Brain microvascular endothelial cell (primary cell): ENCODE measurements at regions not wholly inside any gene's neighbourhood (a gene's known extent, or its start where the extent isn't known, plus 50 kb on each side); places are given as distances from the start of the nearest gene placed in this dataset.

Experiments used
- DNase-seq: peaks from one replicate; pipeline ENCODE4 v3.0.0-alpha.2; 2020
- H3K27ac ChIP-seq: fragments of 250-450 bp; sonication (Bioruptor Pico); 2 replicates; pipeline ENCODE4 v1.5.1; 2020; ENCODE audit warnings: mild to moderate bottlenecking, moderate library complexity
- H3K27me3 ChIP-seq: fragments of 250-450 bp; sonication (Bioruptor Pico); replicated peaks from 2 replicates; pipeline ENCODE4 v1.5.1; 2020; ENCODE audit warnings: mild to moderate bottlenecking
- H3K36me3 ChIP-seq: fragments of 250-450 bp; sonication (Bioruptor Pico); replicated peaks from 2 replicates; pipeline ENCODE4 v1.5.1; 2020; ENCODE audit warnings: mild to moderate bottlenecking
- H3K4me3 ChIP-seq: 2 replicates; pipeline ENCODE4 v1.5.1; 2011; ENCODE audit warnings: low read depth, mild to moderate bottlenecking, control low read depth, low read length, moderate library complexity
- CTCF ChIP-seq: IDR thresholded peaks from 2 replicates; pipeline ENCODE4 v1.5.1; 2011; ENCODE audit warnings: low read depth, mild to moderate bottlenecking, moderate library complexity, low read length, control low read depth, inconsistent platforms; ENCODE audit errors: missing control alignments
- in situ Hi-C: cut with HindIII; loops from 2 replicates; pipeline ENCODE4 v1.10.0; 2017; ENCODE audit warnings: low sequenced_read_pairs, low pct_ligation_motif_present

GRCh38 chr3:39626198-39626597, 158.7 kb downstream of the MOBP start:
- Histone ChIP-seq H3K4me3 (no peak overlapping the region), H3K27me3 (no peaks in the 10 kb centered on the region), H3K36me3 (no peaks in the 10 kb centered on the region), H3K27ac (no peak overlapping the region)
- in situ Hi-C loops = no loop called here
- TF ChIP-seq CTCF = no peak
- no peak for DNase-seq

GRCh38 chr3:39631136-39631535, 163.7 kb downstream of the MOBP start:
- no peak overlapping the region for H3K27ac ChIP-seq
- no peaks in the 10 kb centered on the region for H3K27me3 ChIP-seq
- H3K36me3 ChIP-seq = no peaks in the 10 kb centered on the region
- no peak for TF ChIP-seq CTCF
- in situ Hi-C loops = no loop called here
- H3K4me3 ChIP-seq = no peak overlapping the region
- no peak for DNase-seq

- peak; percentile 46 for TF ChIP-seq CTCF
- in situ Hi-C loops = no loop called here
- peak; percentile 32 for DNase-seq
- no peaks in the 10 kb centered on the region for H3K27me3 ChIP-seq
- H3K4me3 ChIP-seq = no peak overlapping the region
- peak overlapping the region; percentile 70 for H3K27ac ChIP-seq
- no peaks in the 10 kb centered on the region for H3K36me3 ChIP-seq
These were observed 170.3 kb downstream of the MOBP start for GRCh38 chr3:39637807-39638206.

GRCh38 chr3:39638301-39638700, 170.8 kb downstream of the MOBP start:
- H3K27me3 ChIP-seq = no peaks in the 10 kb centered on the region
- no peaks in the 10 kb centered on the region for H3K36me3 ChIP-seq
- no peak overlapping the region for H3K4me3 ChIP-seq
- peak overlapping the region; percentile 70 for H3K27ac ChIP-seq
- in situ Hi-C loops = no loop called here
- no peak for TF ChIP-seq CTCF
- peak; percentile 27 for DNase-seq

- H3K27me3 ChIP-seq = no peaks in the 10 kb centered on the region
- no peak overlapping the region for H3K4me3 ChIP-seq
- no peaks in the 10 kb centered on the region for H3K36me3 ChIP-seq
- H3K27ac ChIP-seq = peak overlapping the region; percentile 70
- no peak for TF ChIP-seq CTCF
- peak; percentile 96 for DNase-seq
- in situ Hi-C loops = no loop called here
These were observed 169.8 kb upstream of the MYRIP start for GRCh38 chr3:39639344-39640236.
